ENCODE measurements at regions not wholly inside any gene's neighbourhood (a gene's known extent, or its start where the extent isn't known, plus 50 kb on each side); places are given as distances from the start of the nearest gene placed in this dataset.

DNA sequence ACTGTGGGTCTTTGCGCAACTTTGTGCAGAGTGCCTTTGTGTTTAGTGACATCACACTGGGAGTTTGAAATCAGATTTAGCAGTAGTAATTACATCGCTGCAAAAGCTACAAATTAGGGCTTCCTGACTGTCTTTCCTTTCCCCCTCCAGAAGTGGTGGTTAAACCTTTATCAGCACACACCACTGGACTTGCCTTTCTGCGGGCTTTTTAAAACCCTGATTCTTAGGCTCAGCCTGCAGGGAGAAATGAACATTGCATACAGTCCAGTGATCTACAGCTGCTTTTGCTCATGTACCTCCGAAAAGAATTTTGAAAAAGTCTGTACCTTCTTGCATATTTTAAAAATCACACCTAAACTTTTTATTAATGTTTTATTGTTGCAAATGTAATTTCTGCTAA is 219.7 kb upstream of the NAALADL2 start:
- TF ChIP-seq, protein P1, sequence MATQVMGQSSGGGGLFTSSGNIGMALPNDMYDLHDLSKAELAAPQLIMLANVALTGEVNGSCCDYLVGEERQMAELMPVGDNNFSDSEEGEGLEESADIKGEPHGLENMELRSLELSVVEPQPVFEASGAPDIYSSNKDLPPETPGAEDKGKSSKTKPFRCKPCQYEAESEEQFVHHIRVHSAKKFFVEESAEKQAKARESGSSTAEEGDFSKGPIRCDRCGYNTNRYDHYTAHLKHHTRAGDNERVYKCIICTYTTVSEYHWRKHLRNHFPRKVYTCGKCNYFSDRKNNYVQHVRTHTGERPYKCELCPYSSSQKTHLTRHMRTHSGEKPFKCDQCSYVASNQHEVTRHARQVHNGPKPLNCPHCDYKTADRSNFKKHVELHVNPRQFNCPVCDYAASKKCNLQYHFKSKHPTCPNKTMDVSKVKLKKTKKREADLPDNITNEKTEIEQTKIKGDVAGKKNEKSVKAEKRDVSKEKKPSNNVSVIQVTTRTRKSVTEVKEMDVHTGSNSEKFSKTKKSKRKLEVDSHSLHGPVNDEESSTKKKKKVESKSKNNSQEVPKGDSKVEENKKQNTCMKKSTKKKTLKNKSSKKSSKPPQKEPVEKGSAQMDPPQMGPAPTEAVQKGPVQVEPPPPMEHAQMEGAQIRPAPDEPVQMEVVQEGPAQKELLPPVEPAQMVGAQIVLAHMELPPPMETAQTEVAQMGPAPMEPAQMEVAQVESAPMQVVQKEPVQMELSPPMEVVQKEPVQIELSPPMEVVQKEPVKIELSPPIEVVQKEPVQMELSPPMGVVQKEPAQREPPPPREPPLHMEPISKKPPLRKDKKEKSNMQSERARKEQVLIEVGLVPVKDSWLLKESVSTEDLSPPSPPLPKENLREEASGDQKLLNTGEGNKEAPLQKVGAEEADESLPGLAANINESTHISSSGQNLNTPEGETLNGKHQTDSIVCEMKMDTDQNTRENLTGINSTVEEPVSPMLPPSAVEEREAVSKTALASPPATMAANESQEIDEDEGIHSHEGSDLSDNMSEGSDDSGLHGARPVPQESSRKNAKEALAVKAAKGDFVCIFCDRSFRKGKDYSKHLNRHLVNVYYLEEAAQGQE (IDR thresholded peaks at IDR 0.05; ENCODE audit: insufficient read depth in 1 of 2, low read depth in 2 of 2, low read length in 2 of 2) = no peak
- TF ChIP-seq FOXP2 (optimal IDR thresholded peaks at IDR 0.05; ENCODE audit: borderline replicate concordance, extremely low read depth, extremely low read length, insufficient read depth) = no peak
